Right lobe of liver (tissue), 4 donors: ENCODE measurements at regions not wholly inside any gene's neighbourhood (a gene's known extent, or its start where the extent isn't known, plus 50 kb on each side); places are given as distances from the start of the nearest gene placed in this dataset.

Source experiments
- CTCF ChIP-seq, 4 donors: fragments of 200-600 bp in 3 of 4; fragments of 450-650 bp in 1 of 4; IDR thresholded peaks; one replicate each; pipeline versions ENCODE4 v1.5.1 to v1.8.0; 2016 to 2022; ENCODE audit warnings: antibody characterized with exemption in 4 of 4, mild to moderate bottlenecking in 2 of 4
- POLR2A ChIP-seq: fragments of 450-650 bp; IDR thresholded peaks from one replicate; pipeline ENCODE4 v1.6.1; 2017; ENCODE audit warnings: antibody characterized with exemption, mild to moderate bottlenecking
- donor health status: DM: no; HTN: no; CAD: no.
- donor health status: DM: no; HTN: no; CAD: no.
- donor health status: DM: no; HTN: yes; CAD: no.

DNA sequence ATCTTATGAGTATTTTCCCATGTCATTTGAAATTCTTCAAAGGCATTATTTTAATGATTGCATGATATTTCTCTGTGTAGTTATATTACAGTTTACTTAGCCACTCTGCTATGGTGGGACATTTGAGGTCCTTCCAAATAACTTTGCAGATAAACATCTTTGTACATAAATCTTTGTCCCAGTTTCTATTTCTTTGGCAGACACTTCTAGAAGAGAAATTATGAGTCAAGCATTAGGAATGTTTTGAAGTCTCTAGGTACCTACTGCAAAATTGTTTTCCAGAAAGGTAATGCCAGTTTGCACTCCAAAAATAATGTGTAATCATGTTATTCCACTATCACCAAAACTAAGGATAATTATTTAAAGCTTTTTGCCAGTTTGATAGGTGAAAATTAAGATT, 149.7 kb downstream of the EN1 start:
- TF ChIP-seq CTCF (IDR thresholded peaks at IDR 0.05) (no peak), POLR2A (no peak)
